ENCODE measurements at regions not wholly inside any gene's neighbourhood (a gene's known extent, or its start where the extent isn't known, plus 50 kb on each side); places are given as distances from the start of the nearest gene placed in this dataset.

GRCh38 chr17:72529386-72529785 is 408.6 kb downstream of the SOX9 start:
- no peak overlapping the region for H3K4me3 Mint-ChIP-seq
- H3K36me3 Mint-ChIP-seq = no peaks in the 10 kb centered on the region
- no peak overlapping the region for H3K27ac Mint-ChIP-seq
- DNase-seq (ENCODE audit: low spot score) (no peak), ATAC-seq (no peak)
- no peaks in the 10 kb centered on the region for H3K4me1 Mint-ChIP-seq (ENCODE audit: low read depth in 2 of 2)
- no peaks in the 10 kb centered on the region for H3K9me3 Mint-ChIP-seq
- H3K27me3 Mint-ChIP-seq = peaks cover 8 to 42% of the 10 kb centered on the region in 2 donors

- DNase-seq (ENCODE audit: low spot score) (no peak), ATAC-seq (no peak)
- Mint-ChIP-seq H3K4me1 (ENCODE audit: low read depth in 2 of 2) (no peaks in the 10 kb centered on the region), H3K9me3 (no peaks in the 10 kb centered on the region), H3K27me3 (peaks cover 8 to 37% of the 10 kb centered on the region in 2 donors), H3K4me3 (no peak overlapping the region), H3K36me3 (no peaks in the 10 kb centered on the region), H3K27ac (no peak overlapping the region)
Measured at GRCh38 chr17:72530454-72530853, 409.6 kb downstream of the SOX9 start.

- Mint-ChIP-seq H3K27me3 (peaks cover 11 to 35% of the 10 kb centered on the region in 2 donors), H3K9me3 (no peaks in the 10 kb centered on the region), H3K4me1 (ENCODE audit: low read depth in 2 of 2) (no peaks in the 10 kb centered on the region), H3K27ac (no peak overlapping the region), H3K4me3 (no peak overlapping the region), H3K36me3 (no peaks in the 10 kb centered on the region)
- ATAC-seq = no peak
- DNase-seq (ENCODE audit: low spot score) = no peak
Measured at GRCh38 chr17:72531729-72532128, 410.9 kb downstream of the SOX9 start.

GRCh38 chr17:72534265-72534664 is 413.4 kb downstream of the SOX9 start:
- no peak for ATAC-seq
- Mint-ChIP-seq H3K4me3 (no peak overlapping the region), H3K27me3 (peaks cover 16 to 32% of the 10 kb centered on the region in 2 donors)

GRCh38 chr17:72534776-72535175 is 414.0 kb downstream of the SOX9 start:
- no peaks in the 10 kb centered on the region for H3K9me3 Mint-ChIP-seq
- no peak overlapping the region for H3K4me3 Mint-ChIP-seq
- H3K36me3 Mint-ChIP-seq = no peaks in the 10 kb centered on the region
- DNase-seq (ENCODE audit: low spot score) = no peak
- peaks cover 20 to 33% of the 10 kb centered on the region in 2 donors for H3K27me3 Mint-ChIP-seq
- H3K27ac Mint-ChIP-seq = no peak overlapping the region
- no peaks in the 10 kb centered on the region for H3K4me1 Mint-ChIP-seq (ENCODE audit: low read depth in 2 of 2)
- ATAC-seq = no peak

More at GRCh38 chr17:72534265-72534664, 413.4 kb downstream of the SOX9 start:
- peak; percentile 10 for DNase-seq (ENCODE audit: low spot score)
- Mint-ChIP-seq H3K9me3 (no peaks in the 10 kb centered on the region), H3K27ac (no peak overlapping the region), H3K4me1 (ENCODE audit: low read depth in 2 of 2) (no peaks in the 10 kb centered on the region), H3K36me3 (no peaks in the 10 kb centered on the region)

- no peak overlapping the region for H3K27ac Mint-ChIP-seq
- peaks cover 23 to 32% of the 10 kb centered on the region in 2 donors for H3K27me3 Mint-ChIP-seq
- ATAC-seq (no peak), DNase-seq (ENCODE audit: low spot score) (peak; percentile 22)
- H3K4me1 Mint-ChIP-seq (ENCODE audit: low read depth in 2 of 2) = peaks cover 0 to 3% of the 10 kb centered on the region in 2 donors
- H3K36me3 Mint-ChIP-seq = no peaks in the 10 kb centered on the region
- no peak overlapping the region for H3K4me3 Mint-ChIP-seq
- H3K9me3 Mint-ChIP-seq = no peaks in the 10 kb centered on the region
Measured at GRCh38 chr17:72535346-72535745, 414.5 kb downstream of the SOX9 start.

GRCh38 chr17:72535779-72536178 is 415.0 kb downstream of the SOX9 start:
- Mint-ChIP-seq H3K36me3 (no peaks in the 10 kb centered on the region), H3K4me1 (ENCODE audit: low read depth in 2 of 2) (peaks cover 0 to 3% of the 10 kb centered on the region in 2 donors), H3K4me3 (no peak overlapping the region), H3K27me3 (peaks cover 25 to 29% of the 10 kb centered on the region in 2 donors), H3K27ac (no peak overlapping the region), H3K9me3 (no peaks in the 10 kb centered on the region)
- DNase-seq (ENCODE audit: low spot score) (no peak), ATAC-seq (no peak)

GRCh38 chr17:72536788-72537187 is 416.0 kb downstream of the SOX9 start:
- Mint-ChIP-seq H3K4me3 (no peak overlapping the region), H3K4me1 (ENCODE audit: low read depth in 2 of 2) (peaks cover 0 to 3% of the 10 kb centered on the region in 2 donors)
- no peak for ATAC-seq

GRCh38 chr17:72538443-72538842 is 417.6 kb downstream of the SOX9 start:
- H3K27ac Mint-ChIP-seq = no peak overlapping the region
- DNase-seq (ENCODE audit: low spot score) (no peak), ATAC-seq (no peak)
- peaks cover 0 to 3% of the 10 kb centered on the region in 2 donors for H3K4me1 Mint-ChIP-seq (ENCODE audit: low read depth in 2 of 2)
- H3K27me3 Mint-ChIP-seq = peaks cover 25 to 41% of the 10 kb centered on the region in 2 donors
- H3K9me3 Mint-ChIP-seq = no peaks in the 10 kb centered on the region
- H3K36me3 Mint-ChIP-seq = no peaks in the 10 kb centered on the region
- no peak overlapping the region for H3K4me3 Mint-ChIP-seq

More at GRCh38 chr17:72536788-72537187, 416.0 kb downstream of the SOX9 start:
- Mint-ChIP-seq H3K27me3 (peaks cover 24 to 32% of the 10 kb centered on the region in 2 donors), H3K9me3 (no peaks in the 10 kb centered on the region), H3K27ac (no peak overlapping the region), H3K36me3 (no peaks in the 10 kb centered on the region)
- no peak for DNase-seq (ENCODE audit: low spot score)

GRCh38 chr17:72538901-72539352 is 418.1 kb downstream of the SOX9 start:
- no peaks in the 10 kb centered on the region for H3K36me3 Mint-ChIP-seq
- DNase-seq (ENCODE audit: low spot score) (no peak), ATAC-seq (no peak)
- H3K27me3 Mint-ChIP-seq = peaks cover 27 to 45% of the 10 kb centered on the region in 2 donors
- no peak overlapping the region for H3K27ac Mint-ChIP-seq
- no peak overlapping the region for H3K4me3 Mint-ChIP-seq
- H3K9me3 Mint-ChIP-seq = no peaks in the 10 kb centered on the region
- peaks cover 0 to 3% of the 10 kb centered on the region in 2 donors for H3K4me1 Mint-ChIP-seq (ENCODE audit: low read depth in 2 of 2)

- no peak overlapping the region for H3K4me3 Mint-ChIP-seq
- DNase-seq (ENCODE audit: low spot score) = peak; percentile 75
- peak; percentile 69 to 83 for ATAC-seq
- H3K27me3 Mint-ChIP-seq = peaks cover 27 to 45% of the 10 kb centered on the region in 2 donors
- no peaks in the 10 kb centered on the region for H3K9me3 Mint-ChIP-seq
- H3K4me1 Mint-ChIP-seq (ENCODE audit: low read depth in 2 of 2) = peaks cover 0 to 3% of the 10 kb centered on the region in 2 donors
- no peaks in the 10 kb centered on the region for H3K36me3 Mint-ChIP-seq
- no peak overlapping the region for H3K27ac Mint-ChIP-seq
Measured at GRCh38 chr17:72539981-72540897, 419.4 kb downstream of the SOX9 start.

- Mint-ChIP-seq H3K4me3 (no peak overlapping the region), H3K4me1 (ENCODE audit: low read depth in 2 of 2) (peaks cover 0 to 3% of the 10 kb centered on the region in 2 donors), H3K36me3 (no peaks in the 10 kb centered on the region), H3K9me3 (no peaks in the 10 kb centered on the region), H3K27ac (no peak overlapping the region), H3K27me3 (peaks cover 23 to 45% of the 10 kb centered on the region in 2 donors)
- no peak for DNase-seq (ENCODE audit: low spot score)
- no peak for ATAC-seq
Measured at GRCh38 chr17:72542317-72542716, 421.5 kb downstream of the SOX9 start.

- no peak overlapping the region for H3K4me3 Mint-ChIP-seq
- DNase-seq (ENCODE audit: low spot score) (no peak), ATAC-seq (no peak)
- no peaks in the 10 kb centered on the region for H3K36me3 Mint-ChIP-seq
- no peak overlapping the region for H3K27ac Mint-ChIP-seq
- no peaks in the 10 kb centered on the region for H3K9me3 Mint-ChIP-seq
- peaks cover 8 to 27% of the 10 kb centered on the region in 2 donors for H3K27me3 Mint-ChIP-seq
- H3K4me1 Mint-ChIP-seq (ENCODE audit: low read depth in 2 of 2) = no peaks in the 10 kb centered on the region
Measured at GRCh38 chr17:72545766-72546165, 424.9 kb downstream of the SOX9 start.

- H3K4me3 Mint-ChIP-seq = no peak overlapping the region
- H3K9me3 Mint-ChIP-seq = no peaks in the 10 kb centered on the region
- no peaks in the 10 kb centered on the region for H3K4me1 Mint-ChIP-seq (ENCODE audit: low read depth in 2 of 2)
- H3K36me3 Mint-ChIP-seq = no peaks in the 10 kb centered on the region
- DNase-seq (ENCODE audit: low spot score) = peak; percentile 49
- no peak overlapping the region for H3K27ac Mint-ChIP-seq
- peak in 1 of 2 donors; percentile 4 for ATAC-seq
- H3K27me3 Mint-ChIP-seq = no peaks in the 10 kb centered on the region
Measured at GRCh38 chr17:72553051-72553755, 432.4 kb downstream of the SOX9 start.
